SK-N-SH (cell line): ENCODE measurements at regions not wholly inside any gene's neighbourhood (a gene's known extent, or its start where the extent isn't known, plus 50 kb on each side); places are given as distances from the start of the nearest gene placed in this dataset.

Experiments
- CTCF ChIA-PET: fragments of 300-600, 350-600 bp; formaldehyde crosslinking; extraction: SDS; loops from one replicate; lab custom pipeline; 2021; lab: Yijun Ruan, JAX
- POLR2A ChIA-PET: fragments of 350-600 bp; sonication (Branson Sonifier 250); formaldehyde crosslinking; extraction: SDS; loops from one replicate; lab custom pipeline; 2020; ENCODE audit warnings: antibody characterized with exemption, inconsistent platforms; lab: Yijun Ruan, JAX
- DNase-seq: peaks from one replicate; pipeline ENCODE4 v3.0.0; 2012
- H2AFZ ChIP-seq: fragments of 200-600 bp; sonication (generic); 2 replicates; pipeline ENCODE4 v1.8.1; 2016; ENCODE audit warnings: antibody characterized with exemption, mild to moderate bottlenecking, low read depth
- H3F3A ChIP-seq: fragments of 200-600 bp; sonication (generic); replicated peaks from 2 replicates; pipeline ENCODE3; 2016; ENCODE audit warnings: antibody characterized with exemption, mild to moderate bottlenecking; ENCODE audit not compliant: insufficient read depth
- H3K27ac ChIP-seq, 2 experiments: fragments of 200-500 bp in 1 of 2; fragments of 200-600 bp in 1 of 2; sonication (Bioruptor generic) in 1 of 2; sonication (generic), shearing (Covaris generic) in 1 of 2; 2 replicates each; pipeline versions ENCODE4 v1.5.1 to v1.6.1; 2014 to 2016; ENCODE audit warnings: low read depth in 2 of 2, inconsistent platforms in 1 of 2, low read length in 1 of 2, mild to moderate bottlenecking in 1 of 2, mixed read lengths in 1 of 2
- H3K27me3 ChIP-seq: fragments of 200-600 bp; sonication (generic), shearing (Covaris generic); 2 replicates; pipeline ENCODE4 v1.6.1; 2016; ENCODE audit warnings: mixed run types; ENCODE audit not compliant: insufficient read depth
- H3K36me3 ChIP-seq, 2 experiments: fragments of 200-500 bp in 1 of 2; fragments of 200-600 bp in 1 of 2; sonication (Bioruptor generic) in 1 of 2; sonication (generic) in 1 of 2; replicated peaks in 1 of 2; 2 replicates each; pipeline versions ENCODE3 to v1.5.1; 2014 to 2016; ENCODE audit warnings: low read length in 1 of 2, mild to moderate bottlenecking in 1 of 2; ENCODE audit not compliant: insufficient read depth in 2 of 2, control insufficient read depth in 1 of 2
- H3K4me1 ChIP-seq, 2 experiments: fragments of 200-500 bp in 1 of 2; fragments of 200-600 bp in 1 of 2; sonication (Bioruptor generic) in 1 of 2; sonication (generic), shearing (Covaris generic) in 1 of 2; 2 replicates each; pipeline versions ENCODE4 v1.5.1 to v1.6.1; 2014 to 2016; ENCODE audit warnings: low read depth in 1 of 2, low read length in 1 of 2, mixed run types in 1 of 2; ENCODE audit not compliant: insufficient read depth in 2 of 2, control insufficient read depth in 1 of 2
- H3K4me2 ChIP-seq: fragments of 200-600 bp; sonication (generic), shearing (Covaris generic); 2 replicates; pipeline ENCODE4 v1.6.1; 2017; ENCODE audit warnings: mixed run types
- H3K4me3 ChIP-seq, 2 experiments: fragments of 200-500 bp in 1 of 2; fragments of 200-600 bp in 1 of 2; sonication (Bioruptor generic) in 1 of 2; sonication (generic), shearing (Covaris generic) in 1 of 2; 2 replicates each; pipeline versions ENCODE4 v1.5.1 to v1.8.1; 2014 to 2016; ENCODE audit warnings: low read depth in 2 of 2, inconsistent platforms in 1 of 2, low read length in 1 of 2, mild to moderate bottlenecking in 1 of 2, mixed read lengths in 1 of 2, moderate library complexity in 1 of 2
- H3K79me2 ChIP-seq: fragments of 200-600 bp; sonication (generic); 2 replicates; pipeline ENCODE4 v1.8.1; 2017; ENCODE audit warnings: mild to moderate bottlenecking; ENCODE audit not compliant: insufficient read depth
- H3K9ac ChIP-seq: fragments of 200-600 bp; sonication (generic); 2 replicates; pipeline ENCODE4 v1.6.1; 2017; ENCODE audit warnings: mixed run types
- H3K9me2 ChIP-seq: fragments of 200-600 bp; sonication (generic); 2 replicates; pipeline ENCODE4 v1.6.1; 2017; ENCODE audit warnings: mixed run types
- H3K9me3 ChIP-seq: fragments of 200-600 bp; sonication (generic); 2 replicates; pipeline ENCODE4 v1.6.1; 2017; ENCODE audit warnings: mixed run types, mild to moderate bottlenecking, moderate library complexity
- H4K20me1 ChIP-seq: fragments of 200-600 bp; sonication (generic); 2 replicates; pipeline ENCODE4 v1.6.1; 2017; ENCODE audit warnings: mild to moderate bottlenecking, mixed run types; ENCODE audit not compliant: insufficient read depth
- CHD2 ChIP-seq: fragments of 150-350 bp; IDR thresholded peaks from 2 replicates; pipeline ENCODE4 v1.6.1; 2018; ENCODE audit warnings: low read length; ENCODE audit not compliant: partially characterized antibody
- CTCF ChIP-seq: fragments of 200-600 bp; sonication (generic); IDR thresholded peaks from 2 replicates; pipeline ENCODE4 v1.6.1; 2017; ENCODE audit warnings: antibody characterized with exemption, mild to moderate bottlenecking, moderate library complexity
- ELF1 ChIP-seq: IDR thresholded peaks from 2 replicates; pipeline ENCODE4 v1.4.0; 2012
- FOSL2 ChIP-seq: IDR thresholded peaks from 2 replicates; pipeline ENCODE4 v1.4.0; 2012; ENCODE audit warnings: low read depth, mild to moderate bottlenecking, moderate library complexity, borderline replicate concordance
- FOXJ3 ChIP-seq: sonication (generic); formaldehyde crosslinking; IDR thresholded peaks from 2 replicates; pipeline ENCODE4 v1.5.1; 2020; ENCODE audit warnings: mild to moderate bottlenecking, missing genetic modification reagents
- GATA2 ChIP-seq: sonication (generic); formaldehyde crosslinking; IDR thresholded peaks from 2 replicates; pipeline ENCODE4 v1.5.0; 2020; ENCODE audit warnings: mild to moderate bottlenecking, missing genetic modification reagents
- IRF3 ChIP-seq: fragments of 150-350 bp; IDR thresholded peaks from 2 replicates; pipeline ENCODE4 v1.6.1; 2016; ENCODE audit warnings: mild to moderate bottlenecking, low read depth, low read length
- JUND ChIP-seq: IDR thresholded peaks from 2 replicates; pipeline ENCODE4 v1.4.0; 2012
- MEF2A ChIP-seq: IDR thresholded peaks from 2 replicates; pipeline ENCODE4 v1.4.0; 2012; ENCODE audit warnings: low read depth, borderline replicate concordance
- NFIC ChIP-seq: IDR thresholded peaks from 2 replicates; pipeline ENCODE4 v1.4.0; 2012; ENCODE audit warnings: borderline replicate concordance
- RAD21 ChIP-seq: IDR thresholded peaks from 2 replicates; pipeline ENCODE4 v1.6.1; 2012; ENCODE audit warnings: mild to moderate bottlenecking, low read length
- RCOR1 ChIP-seq: fragments of 150-350 bp; IDR thresholded peaks from 2 replicates; pipeline ENCODE4 v1.6.1; 2017; ENCODE audit warnings: antibody characterized with exemption, low read length
- SIN3A ChIP-seq: IDR thresholded peaks from 2 replicates; pipeline ENCODE4 v1.6.1; 2012; ENCODE audit warnings: low read depth, mild to moderate bottlenecking, low read length, moderate library complexity, borderline replicate concordance
- TCF12 ChIP-seq: IDR thresholded peaks from 2 replicates; pipeline ENCODE4 v1.4.0; 2012
- TEAD4 ChIP-seq: IDR thresholded peaks from 2 replicates; pipeline ENCODE4 v1.4.0; 2012; ENCODE audit warnings: mild to moderate bottlenecking, borderline replicate concordance; ENCODE audit not compliant: insufficient read depth
- USF1 ChIP-seq: IDR thresholded peaks from 2 replicates; pipeline ENCODE4 v1.4.0; 2012; ENCODE audit warnings: low read depth, borderline replicate concordance
- ZBTB33 ChIP-seq: IDR thresholded peaks from 2 replicates; pipeline ENCODE4 v1.4.0; 2012; ENCODE audit warnings: low read depth, borderline replicate concordance
- WGBS: methylation state at CpG from one replicate; pipeline ENCODE4 v1.1.6; 2017; ENCODE audit warnings: low lambda C conversion rate; 5-methylcytosine and 5-hydroxymethylcytosine counted together

- H3K9ac ChIP-seq = no peak overlapping the region
- no peaks in the 10 kb centered on the region for H3K9me3 ChIP-seq
- no peaks in the 10 kb centered on the region for H3K36me3 ChIP-seq
- TF ChIP-seq FOSL2 = no peak
- TF ChIP-seq CTCF = no peak
- TF ChIP-seq FOXJ3 (CRISPR knock-in tag) = no peak
- TF ChIP-seq TEAD4 = no peak
- TF ChIP-seq ELF1 = no peak
- no peak for TF ChIP-seq JUND
- TF ChIP-seq ZBTB33 = no peak
- TF ChIP-seq GATA2 (CRISPR knock-in tag) = no peak
- TF ChIP-seq NFIC = no peak
- TF ChIP-seq SIN3A = no peak
- TF ChIP-seq RAD21 = no peak
- TF ChIP-seq MEF2A = no peak
- TF ChIP-seq TCF12 = no peak
- TF ChIP-seq USF1 = no peak
- no peak for TF ChIP-seq RCOR1
- TF ChIP-seq CHD2 = no peak
- no peak for TF ChIP-seq IRF3
- H3K4me3 ChIP-seq = no peak overlapping the region
- H3F3A ChIP-seq = no peaks in the 10 kb centered on the region
- ChIA-PET POLR2A (no interaction called here), CTCF (no interaction called here)
- H3K27ac ChIP-seq = no peak overlapping the region
- H3K4me2 ChIP-seq = no peak overlapping the region
- no peaks in the 10 kb centered on the region for H3K27me3 ChIP-seq
- H2AFZ ChIP-seq = no peak overlapping the region
- H3K4me1 ChIP-seq = 0 out of 4 replicates have a peak, but pooled peaks cover 0 to 3% of the 10 kb centered on the region in 2 experiments
- H4K20me1 ChIP-seq = no peaks in the 10 kb centered on the region
- no peak for DNase-seq
- no peaks in the 10 kb centered on the region for H3K79me2 ChIP-seq
- H3K9me2 ChIP-seq = no peaks in the 10 kb centered on the region; the same call in 1 of the 2 replicates
- WGBS = 53% methylated on average over 1 of the region's 1 CpG
Measured at GRCh38 chr6:139699335-139699734, 324.9 kb upstream of the CITED2 start.
